T follicular helper cell (primary cell): ENCODE measurements at regions not wholly inside any gene's neighbourhood (a gene's known extent, or its start where the extent isn't known, plus 50 kb on each side); places are given as distances from the start of the nearest gene placed in this dataset.

Experiments used
- DNase-seq: peaks from one replicate; pipeline ENCODE4 v3.0.0-alpha.2; 2020; ENCODE audit warnings: low read depth

- DNase-seq: no peak
Observed at GRCh38 chr22:48551061-48551460, 1276.6 kb downstream of the BRD1 start.

- no peak for DNase-seq
Observed at GRCh38 chr22:48548391-48548790, 1279.3 kb downstream of the BRD1 start.

GRCh38 chr22:48547971-48548370 lies 1279.7 kb downstream of the BRD1 start:
- DNase-seq: no peak

- DNase-seq: no peak
Observed at GRCh38 chr22:48546653-48547424, 1280.8 kb downstream of the BRD1 start.

- DNase-seq: no peak
Observed at GRCh38 chr22:48545987-48546386, 1281.7 kb downstream of the BRD1 start.

- DNase-seq: no peak
Observed at GRCh38 chr22:48541401-48542098, 1286.1 kb downstream of the BRD1 start.

GRCh38 chr22:48539261-48539660 lies 1288.4 kb downstream of the BRD1 start:
- no peak for DNase-seq

GRCh38 chr22:48538291-48538820 lies 1289.3 kb downstream of the BRD1 start:
- no peak for DNase-seq

- no peak for DNase-seq
Observed at GRCh38 chr22:48537343-48537680, 1290.4 kb downstream of the BRD1 start.

- no peak for DNase-seq
Observed at GRCh38 chr22:48536541-48537342, 1290.9 kb downstream of the BRD1 start.

GRCh38 chr22:48535868-48536540 lies 1291.7 kb downstream of the BRD1 start:
- DNase-seq: no peak

- DNase-seq: no peak
Observed at GRCh38 chr22:48534395-48534958, 1293.2 kb downstream of the BRD1 start.

GRCh38 chr22:48532986-48533385 lies 1294.7 kb downstream of the BRD1 start:
- DNase-seq: no peak

- no peak for DNase-seq
Observed at GRCh38 chr22:48531761-48532435, 1295.8 kb downstream of the BRD1 start.

- DNase-seq: no peak
Observed at GRCh38 chr22:48531108-48531507, 1296.6 kb downstream of the BRD1 start.

- no peak for DNase-seq
Observed at GRCh38 chr22:48530666-48531065, 1297.0 kb downstream of the BRD1 start.

GRCh38 chr22:48528221-48528915 lies 1299.3 kb downstream of the BRD1 start:
- no peak for DNase-seq

GRCh38 chr22:48523761-48524160 lies 1303.9 kb downstream of the BRD1 start:
- no peak for DNase-seq

- no peak for DNase-seq
Observed at GRCh38 chr22:48523091-48523490, 1304.6 kb downstream of the BRD1 start.

- DNase-seq: no peak
Observed at GRCh38 chr22:48522271-48522670, 1305.4 kb downstream of the BRD1 start.
